Thoracic aorta (tissue), 2 donors: ENCODE measurements at regions not wholly inside any gene's neighbourhood (a gene's known extent, or its start where the extent isn't known, plus 50 kb on each side); places are given as distances from the start of the nearest gene placed in this dataset.

Source experiments
- ATAC-seq: fragments of 150-250 bp; one replicate; pipeline ENCODE4 v1.8.0; 2017; ENCODE audit warnings: low read depth; ENCODE audit not compliant: insufficient number of reproducible peaks, low FRiP score
- DNase-seq: peaks from one replicate; pipeline ENCODE4 v3.0.0-alpha.2; 2020; ENCODE audit warnings: low spot score
- H3K27ac ChIP-seq, 2 donors: fragments of 200-600 bp; sonication (generic); 1 replicate in 1 of 2; 2 replicates in 1 of 2; pipeline ENCODE4 v1.5.1; 2016; ENCODE audit warnings: mild to moderate bottlenecking in 2 of 2, moderate library complexity in 2 of 2
- H3K27me3 ChIP-seq: fragments of 200-600 bp; sonication (generic); replicated peaks from 2 replicates; pipeline ENCODE4 v1.6.0; 2016; ENCODE audit warnings: mild to moderate bottlenecking; ENCODE audit not compliant: insufficient read depth
- H3K36me3 ChIP-seq: fragments of 200-600 bp; sonication (generic); one replicate; pipeline ENCODE4 v1.5.1; 2016
- H3K4me1 ChIP-seq, 2 donors: fragments of 200-600 bp; sonication (generic); 1 replicate in 1 of 2; 2 replicates in 1 of 2; pipeline versions ENCODE4 v1.5.1 to v1.6.0; 2016; ENCODE audit warnings: low read depth in 2 of 2, mild to moderate bottlenecking in 1 of 2; ENCODE audit not compliant: control insufficient read depth in 1 of 2
- H3K4me3 ChIP-seq: fragments of 200-600 bp; sonication (generic); 2 replicates; pipeline ENCODE4 v1.5.1; 2016; ENCODE audit warnings: mild to moderate bottlenecking
- H3K9me3 ChIP-seq: fragments of 200-600 bp; sonication (generic); 2 replicates; pipeline ENCODE4 v1.5.1; 2016
- TF ChIP-seq, protein P1 (sequence below): fragments of 200-600 bp; sonication (generic); IDR thresholded peaks from one replicate; pipeline ENCODE4 v1.5.1; 2019; ENCODE audit warnings: antibody characterized with exemption

DNA sequence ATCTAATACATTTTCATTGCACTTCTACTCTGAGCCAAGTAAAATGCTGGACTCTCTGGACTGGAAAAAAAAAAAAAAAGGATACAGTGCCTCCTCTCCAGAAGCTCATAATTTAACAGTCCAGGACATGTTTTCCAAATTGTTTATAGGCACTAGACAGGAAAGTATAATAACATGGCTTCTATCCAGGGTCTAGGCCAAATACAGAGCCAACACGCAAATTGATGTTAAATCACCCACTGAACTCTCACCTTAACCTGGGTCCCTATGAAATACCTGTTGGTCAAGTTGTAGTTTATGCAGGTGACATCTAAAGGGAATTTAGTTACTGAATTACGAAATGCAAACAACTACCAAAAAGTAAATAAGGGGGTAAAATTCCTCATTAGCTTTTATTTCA lies 428.7 kb upstream of the LUZP2 start:
- H3K9me3 ChIP-seq: no peaks in the 10 kb centered on the region
- no peaks in the 10 kb centered on the region for H3K36me3 ChIP-seq

DNA sequence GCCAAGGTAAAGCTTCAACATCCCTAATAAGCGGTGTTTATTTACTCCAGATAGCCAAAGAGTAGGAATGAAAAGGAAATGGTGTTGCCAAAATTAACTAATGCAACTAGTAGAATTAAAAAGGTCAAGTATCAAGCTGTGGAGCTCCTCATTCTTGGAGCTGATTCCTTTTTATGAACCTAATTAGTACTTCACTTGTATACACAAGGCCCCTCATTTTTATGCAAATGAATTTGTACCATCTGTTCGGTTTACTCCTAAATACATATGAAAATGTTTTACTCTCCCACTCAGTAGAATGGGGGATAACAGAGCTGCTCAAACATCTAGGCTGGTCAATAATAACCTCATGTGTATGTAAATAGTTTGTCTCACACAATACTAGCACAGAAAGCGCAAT lies 426.4 kb upstream of the LUZP2 start:
- Histone ChIP-seq H3K27ac (no peak overlapping the region), H3K9me3 (no peaks in the 10 kb centered on the region), H3K4me1 (no peaks in the 10 kb centered on the region), H3K36me3 (no peaks in the 10 kb centered on the region), H3K4me3 (no peak overlapping the region), H3K27me3 (no peaks in the 10 kb centered on the region)
- ATAC-seq (no peak), DNase-seq (no peak)
- TF ChIP-seq, protein P1, sequence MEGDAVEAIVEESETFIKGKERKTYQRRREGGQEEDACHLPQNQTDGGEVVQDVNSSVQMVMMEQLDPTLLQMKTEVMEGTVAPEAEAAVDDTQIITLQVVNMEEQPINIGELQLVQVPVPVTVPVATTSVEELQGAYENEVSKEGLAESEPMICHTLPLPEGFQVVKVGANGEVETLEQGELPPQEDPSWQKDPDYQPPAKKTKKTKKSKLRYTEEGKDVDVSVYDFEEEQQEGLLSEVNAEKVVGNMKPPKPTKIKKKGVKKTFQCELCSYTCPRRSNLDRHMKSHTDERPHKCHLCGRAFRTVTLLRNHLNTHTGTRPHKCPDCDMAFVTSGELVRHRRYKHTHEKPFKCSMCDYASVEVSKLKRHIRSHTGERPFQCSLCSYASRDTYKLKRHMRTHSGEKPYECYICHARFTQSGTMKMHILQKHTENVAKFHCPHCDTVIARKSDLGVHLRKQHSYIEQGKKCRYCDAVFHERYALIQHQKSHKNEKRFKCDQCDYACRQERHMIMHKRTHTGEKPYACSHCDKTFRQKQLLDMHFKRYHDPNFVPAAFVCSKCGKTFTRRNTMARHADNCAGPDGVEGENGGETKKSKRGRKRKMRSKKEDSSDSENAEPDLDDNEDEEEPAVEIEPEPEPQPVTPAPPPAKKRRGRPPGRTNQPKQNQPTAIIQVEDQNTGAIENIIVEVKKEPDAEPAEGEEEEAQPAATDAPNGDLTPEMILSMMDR: no peak

More for the DNA sequence above, 428.7 kb upstream of the LUZP2 start:
- Histone ChIP-seq H3K27me3 (no peaks in the 10 kb centered on the region), H3K4me3 (no peak overlapping the region), H3K4me1 (no peaks in the 10 kb centered on the region), H3K27ac (no peak overlapping the region)
- DNase-seq (no peak), ATAC-seq (no peak)
- TF ChIP-seq, protein P1: no peak

DNA sequence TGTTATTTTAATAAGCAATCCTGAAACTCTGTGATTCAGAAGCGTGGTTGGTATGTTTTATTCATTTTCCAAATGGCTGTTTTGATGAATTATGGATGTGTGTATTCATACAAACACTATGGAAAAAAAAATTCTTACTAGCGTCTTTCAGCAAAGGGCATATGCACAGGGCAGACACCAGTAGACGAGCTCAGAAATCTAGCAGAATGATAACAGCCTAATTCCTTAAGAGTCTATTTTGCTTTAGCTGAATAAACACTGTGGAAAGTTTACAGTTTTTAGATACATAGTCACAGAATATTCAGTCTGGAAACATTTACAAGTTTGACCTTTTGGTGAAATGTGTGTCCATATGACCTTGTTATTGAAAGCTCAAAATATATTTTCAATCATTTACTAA lies 418.8 kb upstream of the LUZP2 start:
- ATAC-seq (no peak), DNase-seq (no peak)
- TF ChIP-seq, protein P1: no peak
- Histone ChIP-seq H3K36me3 (no peaks in the 10 kb centered on the region), H3K9me3 (no peaks in the 10 kb centered on the region), H3K27me3 (no peaks in the 10 kb centered on the region), H3K4me1 (no peaks in the 10 kb centered on the region), H3K27ac (no peak overlapping the region), H3K4me3 (no peak overlapping the region)

DNA sequence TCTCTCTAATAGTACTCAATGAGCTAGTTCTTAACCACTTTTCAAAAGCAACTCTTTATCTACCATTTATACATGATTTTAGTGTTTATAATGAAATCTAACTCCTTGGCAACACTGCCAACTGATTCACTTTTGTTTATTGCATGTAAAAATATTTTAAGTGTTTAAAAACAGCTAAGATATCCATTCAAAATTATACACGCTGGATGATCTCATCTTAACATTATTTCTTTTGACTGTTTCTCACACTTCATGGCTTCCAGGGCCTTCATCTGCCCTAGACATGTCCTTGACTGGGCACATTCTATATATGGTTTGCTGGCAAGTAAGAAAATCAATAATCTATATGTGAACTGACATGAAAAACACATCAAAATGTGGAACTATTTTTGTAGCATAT lies 414.6 kb upstream of the LUZP2 start:
- Histone ChIP-seq H3K27ac (no peak overlapping the region), H3K36me3 (no peaks in the 10 kb centered on the region), H3K4me3 (no peak overlapping the region), H3K9me3 (no peaks in the 10 kb centered on the region), H3K4me1 (no peaks in the 10 kb centered on the region), H3K27me3 (no peaks in the 10 kb centered on the region)
- ATAC-seq (no peak), DNase-seq (no peak)
- TF ChIP-seq, protein P1: no peak

DNA sequence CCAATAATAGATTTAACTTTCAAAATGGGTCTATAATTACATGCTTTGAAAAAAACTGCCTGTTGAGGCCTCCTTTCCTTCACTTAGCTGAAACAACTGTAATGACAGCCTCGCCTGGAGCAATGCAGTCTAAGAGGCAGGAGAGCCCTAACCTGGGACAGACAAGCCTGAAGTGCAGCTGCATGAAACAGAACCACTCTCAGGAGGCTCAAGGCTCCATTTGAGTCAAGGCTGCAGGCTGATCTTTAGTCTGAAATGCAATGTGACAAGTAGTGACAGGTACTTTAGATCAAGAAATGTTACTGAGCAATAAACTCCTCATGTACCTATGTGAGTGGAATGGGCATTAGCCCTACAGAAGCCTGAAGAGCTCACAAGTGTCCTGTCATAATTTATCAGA lies 414.0 kb upstream of the LUZP2 start:
- DNase-seq (no peak), ATAC-seq (no peak)
- Histone ChIP-seq H3K4me3 (no peak overlapping the region), H3K36me3 (no peaks in the 10 kb centered on the region), H3K4me1 (no peaks in the 10 kb centered on the region), H3K9me3 (no peaks in the 10 kb centered on the region), H3K27ac (no peak overlapping the region), H3K27me3 (no peaks in the 10 kb centered on the region)
- TF ChIP-seq, protein P1: no peak
